Umbilical cord (tissue), 1 donor: ENCODE measurements at regions not wholly inside any gene's neighbourhood (a gene's known extent, or its start where the extent isn't known, plus 50 kb on each side); places are given as distances from the start of the nearest gene placed in this dataset.
A peak's percentile ranks its signal among the peaks of the same experiment; 100 is the strongest.
"Not testable (repeated sequence)": the region's sequence is repeated elsewhere in the genome, so short reads cannot be mapped to it uniquely, and the experiment has no call there.

Source experiments
- DNase-seq: peaks from one replicate; pipeline ENCODE4 v3.0.0-alpha.2; 2015; ENCODE audit warnings: low spot score

- DNase-seq: no peak
Measured at GRCh38 chr15:94991718-94992117, 760.4 kb downstream of the MCTP2 start.

DNA sequence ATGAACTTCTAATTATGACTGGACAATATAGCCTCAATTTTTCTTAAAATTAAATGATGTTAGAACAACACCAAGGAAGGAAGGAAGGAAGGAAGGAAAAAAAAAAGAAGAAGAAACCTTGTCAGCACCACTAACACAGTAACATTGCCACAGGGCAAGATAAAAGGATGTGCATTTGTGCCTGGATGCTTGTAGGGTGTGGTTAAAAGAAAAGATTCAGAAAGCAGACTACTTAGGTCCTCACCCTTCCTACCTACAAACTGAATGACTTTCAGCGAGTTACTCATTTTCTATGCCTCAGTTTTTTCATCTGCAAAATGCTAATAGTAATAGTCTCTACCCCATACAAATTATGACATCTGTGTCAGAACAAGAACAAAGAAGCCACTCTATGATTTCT is 778.3 kb downstream of the MCTP2 start:
- DNase-seq: no peak

GRCh38 chr15:95013381-95013780 is 782.0 kb downstream of the MCTP2 start:
- no peak for DNase-seq

DNA sequence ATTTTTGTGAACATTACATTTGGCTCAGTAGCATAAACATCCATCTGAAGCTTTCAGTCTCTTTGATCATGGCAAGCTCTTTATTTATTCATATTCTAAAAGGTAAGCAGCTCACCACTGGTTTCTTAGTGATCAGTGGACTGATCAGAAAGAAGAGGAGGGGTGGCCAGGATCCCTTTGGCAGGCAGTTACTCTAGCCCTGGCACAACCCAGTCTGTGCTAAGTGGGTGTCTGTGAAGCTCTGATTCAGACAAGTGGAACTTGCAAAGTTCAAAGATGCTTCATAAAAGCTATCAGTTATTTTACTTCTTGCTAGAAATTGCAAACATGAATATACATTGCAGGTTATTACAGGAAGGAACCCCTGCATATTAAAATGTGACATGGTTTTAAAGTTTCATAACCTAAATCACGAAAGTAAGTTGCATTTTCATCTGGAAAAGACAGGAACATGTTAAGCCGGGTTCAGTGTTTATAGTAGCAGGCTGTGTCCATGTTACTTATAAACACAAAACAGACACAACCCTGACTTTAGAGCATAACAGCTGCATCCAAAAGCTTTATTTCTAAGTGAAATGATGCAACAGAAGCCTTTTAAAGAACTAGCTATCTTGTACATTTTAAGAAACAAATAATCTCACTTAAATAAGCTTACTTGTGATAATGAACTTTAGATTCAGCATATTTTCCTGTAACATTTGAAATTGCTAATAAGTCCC is 785.3 kb downstream of the MCTP2 start:
- peak; percentile 82 for DNase-seq

DNA sequence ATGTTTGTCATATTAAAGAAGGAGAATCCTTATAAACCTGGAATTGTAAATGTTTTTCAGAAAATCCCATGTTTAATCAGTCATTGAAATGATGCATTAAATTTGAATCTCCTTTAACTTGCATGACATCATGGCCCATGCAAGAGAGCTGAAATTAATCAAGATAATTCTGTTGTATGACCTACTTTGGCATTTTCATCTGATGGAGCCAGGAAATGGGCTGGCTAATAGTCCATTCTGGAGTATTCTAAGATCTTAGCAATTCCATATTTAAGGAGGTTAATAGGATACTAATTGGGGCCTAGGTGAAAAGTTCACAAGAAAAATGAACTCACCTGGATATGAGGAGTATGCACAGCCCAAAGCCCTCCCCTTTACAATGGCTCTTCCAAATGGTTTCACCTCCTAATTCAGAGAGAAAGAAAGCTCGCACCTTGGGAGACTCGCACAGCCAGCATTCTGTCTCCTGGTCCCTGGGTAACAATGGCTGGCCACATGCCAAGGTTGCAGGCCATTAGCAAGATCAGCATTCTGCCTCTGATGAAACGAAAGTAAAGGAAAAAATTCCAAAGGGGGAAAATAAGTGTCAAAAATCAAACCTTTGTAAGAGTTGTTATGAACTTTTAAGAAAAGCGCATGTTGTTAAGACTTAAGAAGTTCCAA is 786.4 kb downstream of the MCTP2 start:
- no peak for DNase-seq

DNA sequence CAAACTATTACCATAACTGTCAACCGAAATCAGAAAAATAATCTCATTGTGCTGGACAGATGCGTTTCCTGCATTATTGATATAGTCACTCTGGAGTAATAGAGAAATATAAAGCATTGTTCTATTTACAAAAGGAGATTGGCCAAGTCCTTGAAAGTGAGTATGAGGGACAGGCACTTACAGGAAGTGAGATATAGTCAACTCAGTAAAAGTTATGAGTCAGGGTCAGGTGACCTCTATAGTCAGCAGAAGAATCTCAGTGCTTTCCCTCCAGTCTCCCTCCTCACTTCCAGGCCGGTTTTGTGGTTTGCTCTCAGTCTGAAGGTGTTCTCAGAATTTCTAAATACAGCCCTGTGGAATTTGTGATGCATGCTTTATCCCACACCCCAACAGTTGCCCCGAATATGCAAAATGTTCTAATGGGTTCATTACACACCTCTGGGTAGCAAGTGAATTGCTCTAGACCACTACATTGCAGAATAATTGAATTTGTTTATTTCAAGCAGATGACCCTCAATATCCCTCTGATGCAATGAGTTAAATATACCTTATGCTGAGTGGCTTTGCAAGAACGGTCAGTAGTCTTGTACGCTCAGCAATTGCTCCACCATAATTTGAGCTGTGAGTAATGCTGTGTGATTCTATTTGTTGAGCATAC is 787.7 kb downstream of the MCTP2 start:
- no peak for DNase-seq

GRCh38 chr15:95019907-95020306 is 788.5 kb downstream of the MCTP2 start:
- DNase-seq: no peak

GRCh38 chr15:95021816-95022215 is 790.5 kb downstream of the MCTP2 start:
- DNase-seq: no peak

GRCh38 chr15:95024351-95024750 is 793.0 kb downstream of the MCTP2 start:
- no peak for DNase-seq

DNA sequence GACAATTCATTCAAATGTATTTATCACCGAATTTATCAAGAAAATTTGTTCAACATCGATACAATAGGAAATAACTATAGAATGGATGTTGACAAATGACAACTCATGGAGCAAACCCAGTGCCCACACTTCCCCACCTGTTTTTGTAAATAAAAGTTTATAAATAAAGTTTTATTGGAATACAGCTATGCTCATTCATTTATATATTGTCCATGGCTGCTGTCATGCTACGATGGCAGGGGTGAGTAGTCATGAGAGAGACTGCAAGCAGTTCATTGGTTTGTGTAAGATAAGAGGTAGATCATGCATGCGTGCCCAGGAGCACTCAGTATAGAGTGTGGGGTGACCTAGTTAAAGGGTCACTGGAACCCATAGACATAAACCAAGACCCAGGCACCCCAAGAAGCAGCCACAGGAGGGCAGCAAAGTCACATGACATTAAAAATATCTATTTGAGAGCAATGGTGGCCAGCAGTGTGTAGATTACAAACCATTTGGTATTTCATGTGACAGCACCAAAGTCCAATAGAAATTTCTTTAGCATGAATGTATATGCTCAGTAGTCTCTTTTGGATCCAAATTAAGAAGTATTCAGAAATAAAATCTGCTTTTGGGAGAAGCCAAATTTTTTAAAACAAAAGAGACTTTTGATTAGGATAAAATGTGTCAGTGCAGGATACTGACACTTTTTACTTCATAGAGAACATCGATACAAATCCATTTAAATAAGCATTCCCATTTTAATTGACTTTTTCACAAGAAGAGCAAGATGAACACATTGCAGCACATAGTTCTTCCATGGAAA is 794.8 kb downstream of the MCTP2 start:
- DNase-seq: peak; percentile 54

- no peak for DNase-seq
Measured at GRCh38 chr15:95027981-95028380, 796.6 kb downstream of the MCTP2 start.

DNA sequence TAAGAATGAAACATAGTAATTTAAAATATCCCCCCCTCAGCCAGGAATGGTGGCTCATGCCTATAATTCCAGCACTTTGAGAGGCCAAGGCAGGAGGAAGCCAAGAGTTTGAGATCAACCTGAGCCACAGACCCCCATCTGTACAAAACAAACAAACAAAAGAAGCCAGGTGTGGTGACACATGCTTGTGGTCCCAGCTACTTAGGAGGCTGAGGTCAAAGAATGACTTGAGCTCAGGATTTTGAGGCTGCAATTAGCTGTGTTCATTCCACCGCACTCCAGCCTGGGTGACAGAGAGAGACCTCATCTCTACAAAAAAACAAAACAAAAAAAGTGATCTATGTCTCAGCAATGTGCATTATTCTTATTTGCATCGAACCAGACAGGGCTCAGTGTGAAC is 800.8 kb downstream of the MCTP2 start:
- no peak for DNase-seq

DNA sequence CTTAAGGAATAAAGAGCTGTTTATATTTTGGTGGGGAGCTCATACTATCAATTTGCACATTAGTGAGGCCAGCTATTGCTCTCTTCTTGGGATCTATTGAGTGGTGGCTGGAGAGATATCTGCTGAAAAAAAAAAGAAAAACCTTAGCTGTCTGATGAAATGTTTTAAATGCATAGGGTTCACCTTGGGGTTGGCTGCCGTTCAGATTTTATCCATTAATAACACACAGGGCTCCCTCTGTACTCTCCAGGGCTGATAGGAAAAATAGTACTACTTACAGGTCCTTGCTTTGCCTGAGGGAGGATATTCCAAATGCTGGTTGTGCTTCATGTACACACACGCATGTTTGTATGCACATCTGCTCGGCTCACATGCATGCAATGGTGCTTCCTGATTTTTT is 803.7 kb downstream of the MCTP2 start:
- no peak for DNase-seq

DNA sequence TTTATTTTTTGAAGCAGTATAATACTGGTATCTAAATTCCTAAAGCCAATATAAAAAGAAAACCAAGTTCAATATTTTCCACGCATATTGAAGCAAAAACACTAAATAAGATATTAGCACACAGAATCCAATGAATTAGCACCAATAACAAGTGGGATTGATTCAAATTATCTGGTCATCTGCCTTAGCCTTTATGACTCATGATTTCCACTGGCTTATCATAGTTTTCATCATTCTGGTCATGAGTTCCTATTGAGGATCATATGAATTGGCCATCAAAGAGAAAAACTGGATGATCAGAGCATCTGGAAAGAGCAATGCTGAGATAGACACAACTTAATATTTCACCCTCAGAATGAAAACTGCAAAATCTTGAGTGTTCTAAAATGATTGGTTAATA is 809.9 kb downstream of the MCTP2 start:
- no peak for DNase-seq

DNA sequence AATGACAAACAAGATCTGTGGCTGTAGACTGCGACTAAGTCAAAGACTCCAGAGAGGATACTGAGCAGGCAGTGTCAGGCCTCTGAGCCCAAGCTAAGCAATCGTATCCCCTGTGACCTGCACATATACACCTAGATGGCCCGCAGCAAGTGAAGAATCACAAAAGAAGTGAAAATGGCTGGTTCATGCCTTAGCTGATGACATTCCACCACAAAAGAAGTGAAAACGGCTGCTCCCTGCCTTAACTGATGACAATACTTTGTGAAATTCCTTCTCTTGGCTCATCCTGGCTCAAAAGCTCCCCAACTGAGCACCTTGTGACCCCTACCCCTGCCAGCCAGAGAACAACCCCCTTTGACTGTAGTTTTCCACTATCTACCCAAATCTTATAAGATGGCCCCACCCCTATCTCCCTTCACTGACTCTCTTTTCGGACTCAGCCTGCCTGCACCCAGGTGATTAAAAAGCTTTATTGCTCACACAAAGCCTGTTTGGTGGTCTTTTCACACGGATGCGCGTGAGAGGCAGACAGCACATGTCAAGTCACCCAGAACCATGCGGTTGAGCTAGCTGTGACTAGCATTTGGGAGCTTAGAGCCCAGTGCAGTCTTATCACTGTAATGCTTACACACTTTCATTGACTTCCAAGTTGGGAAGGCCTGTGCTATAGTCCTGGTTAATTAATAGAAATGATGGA is 812.0 kb downstream of the MCTP2 start:
- not testable (repeated sequence) for DNase-seq

DNA sequence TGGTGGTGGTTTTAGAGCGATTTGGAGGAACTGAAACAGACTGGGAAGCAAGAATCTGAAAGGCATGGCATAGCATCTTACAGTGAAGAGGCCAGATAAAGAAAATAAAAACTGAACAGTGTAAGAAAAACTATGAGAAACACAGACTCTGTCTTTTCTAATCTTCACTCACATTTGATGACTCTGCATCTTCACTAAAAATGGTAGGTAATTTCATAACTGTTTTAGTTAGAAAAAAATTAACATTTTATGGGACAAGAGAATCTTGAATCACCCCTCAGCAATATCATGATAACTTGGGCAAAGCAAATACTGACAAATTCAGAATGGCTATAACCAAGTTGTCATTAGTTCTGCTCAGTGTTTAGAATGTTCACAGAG is 812.6 kb downstream of the MCTP2 start:
- DNase-seq: no peak

DNA sequence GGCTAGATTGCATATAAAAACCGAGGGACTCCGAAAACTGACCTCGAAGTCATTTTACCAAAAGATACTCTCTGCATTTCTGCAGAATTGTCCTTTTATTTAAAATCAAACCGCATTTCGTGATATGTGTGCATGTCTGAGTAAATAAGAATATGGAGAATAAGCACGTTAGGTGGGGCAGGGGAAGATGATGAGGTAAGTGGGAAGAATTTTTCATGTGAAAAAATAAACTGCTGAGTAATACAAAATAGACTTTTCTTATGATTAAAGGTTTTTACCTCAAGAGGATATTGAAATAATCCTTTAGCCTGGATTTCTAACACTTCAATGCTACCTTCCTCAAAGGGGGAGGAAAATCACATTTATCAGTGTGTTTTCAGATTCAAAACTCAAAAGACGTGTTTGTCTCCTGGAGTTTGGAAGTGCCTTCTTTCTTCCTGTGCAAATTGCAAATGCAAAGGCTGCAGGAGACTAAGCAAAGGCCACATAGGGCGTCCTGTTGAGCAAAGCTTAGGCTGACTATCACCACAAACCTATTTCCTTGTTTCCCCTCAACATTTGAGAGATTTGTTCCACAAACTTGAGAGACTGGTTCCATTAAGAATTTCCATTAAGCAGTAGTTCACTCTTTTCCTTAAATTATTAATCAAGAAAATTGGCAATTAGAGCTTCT is 813.5 kb downstream of the MCTP2 start:
- DNase-seq: no peak

DNA sequence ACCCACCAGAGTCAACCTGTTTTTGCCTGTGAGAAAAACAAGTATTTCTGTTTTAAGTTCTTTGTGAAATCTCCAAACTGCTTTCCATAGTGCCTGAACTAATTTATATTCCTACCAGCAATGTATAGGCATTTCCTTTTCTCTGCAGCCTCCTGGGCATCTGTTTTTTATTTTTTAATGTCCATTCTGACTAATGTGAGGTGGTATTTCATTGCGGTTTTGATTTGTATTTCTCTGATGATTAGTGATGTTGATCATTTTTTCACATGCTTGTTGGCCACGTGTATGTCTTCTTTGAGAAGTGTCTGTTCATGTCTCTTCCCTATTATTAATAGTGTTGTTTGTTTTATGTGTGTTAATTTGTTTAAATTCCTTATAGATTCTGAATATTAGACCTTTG is 820.5 kb downstream of the MCTP2 start:
- no peak for DNase-seq

GRCh38 chr15:95059346-95059905 is 828.1 kb downstream of the MCTP2 start:
- DNase-seq: no peak

- no peak for DNase-seq
Measured at GRCh38 chr15:95068701-95069521, 837.5 kb downstream of the MCTP2 start.
